ENCODE measurements at regions not wholly inside any gene's neighbourhood (a gene's known extent, or its start where the extent isn't known, plus 50 kb on each side); places are given as distances from the start of the nearest gene placed in this dataset.

- TF ChIP-seq CREB1 (IDR thresholded peaks at IDR 0.05): no peak
- TF ChIP-seq CREB1 (CRISPR knock-in tag; IDR thresholded peaks at IDR 0.05): no peak
- TF ChIP-seq TRIM28 (IDR thresholded peaks at IDR 0.05): no peak
- no peak for TF ChIP-seq TEAD4 (IDR thresholded peaks at IDR 0.05; ENCODE audit: low read length)
- no peak for TF ChIP-seq TEAD4 (CRISPR knock-in tag; IDR thresholded peaks at IDR 0.05; ENCODE audit: borderline replicate concordance)
- TF ChIP-seq CTCF (IDR thresholded peaks at IDR 0.05 in 2 of 3, conservative IDR thresholded peaks at IDR 0.05 in 1 of 3; ENCODE audit: insufficient read depth in 2 of 3, low read depth in 1 of 3, low read length in 3 of 3): no peak
- TF ChIP-seq FOXK2 (conservative IDR thresholded peaks at IDR 0.05 in 1 of 2, IDR thresholded peaks at IDR 0.05 in 1 of 2; ENCODE audit: low read depth in 2 of 2): no peak
- TF ChIP-seq PHF20 (IDR thresholded peaks at IDR 0.05; ENCODE audit: partially characterized antibody): no peak
- TF ChIP-seq ZBTB40 (IDR thresholded peaks at IDR 0.05): no peak
- no peak for TF ChIP-seq ZBTB40 (CRISPR knock-in tag; IDR thresholded peaks at IDR 0.05)
- TF ChIP-seq CREM (IDR thresholded peaks at IDR 0.05; ENCODE audit: low read depth): no peak
- TF ChIP-seq JUNB (CRISPR knock-in tag; conservative IDR thresholded peaks at IDR 0.05): no peak
- TF ChIP-seq ZNF232 (CRISPR knock-in tag; IDR thresholded peaks at IDR 0.05): no peak
- TF ChIP-seq ZNF57 (CRISPR knock-in tag; IDR thresholded peaks at IDR 0.05): no peak
- TF ChIP-seq MBD1 (CRISPR knock-in tag; IDR thresholded peaks at IDR 0.05): no peak
- no peak for TF ChIP-seq GATAD2A (IDR thresholded peaks at IDR 0.05)
Measured at GRCh38 chr12:41992692-41993215, 151.9 kb downstream of the GXYLT1 start.

Data from K562 (cell line).